HepG2 (cell line): ENCODE measurements at regions not wholly inside any gene's neighbourhood (a gene's known extent, or its start where the extent isn't known, plus 50 kb on each side); places are given as distances from the start of the nearest gene placed in this dataset.

Source experiments
- ATAC-seq: fragments of 200-7000 bp; cut with Tn5 transposase; 3 replicates; pipeline ENCODE4 v1.9.1; 2020; ENCODE audit warnings: mild to moderate bottlenecking, moderate library complexity
- BruUV-seq: library from RNA; stranded (reverse); fragments of 400-500 nt; replicated peaks from 2 replicates; lab custom pipeline; 2021; lab: Mats Ljungman, UMichigan
- CTCF ChIA-PET: fragments of 300-600 bp; formaldehyde crosslinking; extraction: SDS; loops from one replicate; lab custom pipeline; 2021; ENCODE audit warnings: low total read pairs, inconsistent platforms, low intra/inter-chr PET ratio; lab: Yijun Ruan, JAX
- POLR2A ChIA-PET: fragments of 350-600 bp; sonication (Branson Sonifier 250); formaldehyde crosslinking; loops from one replicate; lab custom pipeline; 2020; ENCODE audit warnings: antibody characterized with exemption, inconsistent platforms; lab: Yijun Ruan, JAX
- DNase-seq: peaks from one replicate; pipeline ENCODE4 v3.0.0-alpha.2; 2015; ENCODE audit warnings: low spot score
- FAIRE-seq: peaks from 3 replicates; lab custom pipeline; 2011; peaks lifted over from hg19 to GRCh38; lab: Jason Lieb, UNC
- H2AFZ ChIP-seq: one replicate; pipeline ENCODE4 v1.6.1; 2011; ENCODE audit warnings: low read length, inconsistent platforms
- H3K27ac ChIP-seq: fragments of 300-600 bp; 3 replicates; pipeline ENCODE4 v1.8.0; 2011; ENCODE audit warnings: mixed run types, mild to moderate bottlenecking, mixed read lengths, low read length, inconsistent platforms; ENCODE audit not compliant: insufficient read depth; ENCODE audit errors: extremely low read length
- H3K27me3 ChIP-seq, 2 experiments: fragments of 200-600 bp in 1 of 2; 2 replicates in 1 of 2; 3 replicates in 1 of 2; pipeline versions ENCODE4 v1.6.0 to v1.8.0; 2011; ENCODE audit warnings: low read length in 2 of 2, mild to moderate bottlenecking in 2 of 2, moderate library complexity in 2 of 2, inconsistent platforms in 1 of 2; ENCODE audit not compliant: insufficient read depth in 2 of 2, control insufficient read depth in 1 of 2
- H3K36me3 ChIP-seq, 2 experiments: fragments of 200-600 bp in 1 of 2; replicated peaks in 1 of 2; 2 replicates in 1 of 2; 3 replicates in 1 of 2; pipeline versions ENCODE4 v1.5.1 to v1.8.0; 2011; ENCODE audit warnings: low read length in 2 of 2, inconsistent platforms in 1 of 2; ENCODE audit not compliant: insufficient read depth in 2 of 2, control insufficient read depth in 1 of 2
- H3K4me1 ChIP-seq: 2 replicates; pipeline ENCODE4 v1.5.1; 2012; ENCODE audit warnings: low read length, inconsistent platforms; ENCODE audit not compliant: insufficient read depth
- H3K4me2 ChIP-seq: 2 replicates; pipeline ENCODE4 v1.6.0; 2011; ENCODE audit warnings: low read depth, low read length, inconsistent platforms
- H3K4me3 ChIP-seq, 3 experiments: fragments of 200-600 bp in 1 of 3; sonication (generic), shearing (Covaris generic) in 1 of 3; replicated peaks in 1 of 3; 2 replicates each; pipeline ENCODE4 v1.5.1; 2011 to 2016; ENCODE audit warnings: low read length in 3 of 3, inconsistent platforms in 2 of 3, low read depth in 2 of 3, mild to moderate bottlenecking in 2 of 3, control low read depth in 1 of 3, mixed read lengths in 1 of 3; ENCODE audit not compliant: insufficient read depth in 1 of 3
- H3K79me2 ChIP-seq: one replicate; pipeline ENCODE4 v1.6.1; 2011; ENCODE audit warnings: low read length, inconsistent platforms; ENCODE audit not compliant: insufficient read depth
- H3K9ac ChIP-seq: 2 replicates; pipeline ENCODE4 v1.6.0; 2011; ENCODE audit warnings: mild to moderate bottlenecking, low read depth, low read length, inconsistent platforms; ENCODE audit not compliant: insufficient read depth
- H3K9me3 ChIP-seq: 2 replicates; pipeline ENCODE4 v1.5.1; 2012; ENCODE audit warnings: mild to moderate bottlenecking, low read length
- H4K20me1 ChIP-seq: 2 replicates; pipeline ENCODE4 v1.6.0; 2011; ENCODE audit warnings: inconsistent platforms, mild to moderate bottlenecking, low read length, moderate library complexity; ENCODE audit not compliant: insufficient read depth
- AKAP8 ChIP-seq: sonication (generic); formaldehyde crosslinking; IDR thresholded peaks from 2 replicates; pipeline ENCODE4 v1.5.1; 2020; ENCODE audit warnings: mild to moderate bottlenecking, missing genetic modification reagents
- CC2D1A ChIP-seq: sonication (generic); formaldehyde crosslinking; IDR thresholded peaks from 2 replicates; pipeline ENCODE4 v1.8.1; 2023; ENCODE audit warnings: mild to moderate bottlenecking, missing genetic modification reagents
- CREM ChIP-seq, 2 experiments: sonication (generic) in 1 of 2; formaldehyde crosslinking in 1 of 2; IDR thresholded peaks; 2 replicates each; pipeline versions ENCODE4 v1.4.0 to v1.6.1; 2016 to 2020; ENCODE audit warnings: antibody characterized with exemption in 1 of 2, mild to moderate bottlenecking in 1 of 2, missing genetic modification reagents in 1 of 2
- HNRNPLL ChIP-seq: fragments of 200-400 bp; formaldehyde crosslinking; IDR thresholded peaks from 2 replicates; pipeline ENCODE4 v1.6.1; 2017; ENCODE audit warnings: mild to moderate bottlenecking, low read depth, low read length; ENCODE audit not compliant: poor library complexity, severe bottlenecking
- IKZF5 ChIP-seq: IDR thresholded peaks from 2 replicates; pipeline ENCODE4 v1.6.1; 2018; ENCODE audit warnings: missing genetic modification reagents, mild to moderate bottlenecking, missing compliant biosample characterization
- KDM5B ChIP-seq: sonication (generic); formaldehyde crosslinking; IDR thresholded peaks from 2 replicates; pipeline ENCODE4 v1.4.0; 2020; ENCODE audit warnings: missing genetic modification reagents, mild to moderate bottlenecking, borderline replicate concordance
- MED8 ChIP-seq: sonication (generic); formaldehyde crosslinking; IDR thresholded peaks from 2 replicates; pipeline ENCODE4 v1.8.1; 2023; ENCODE audit warnings: mild to moderate bottlenecking, missing genetic modification reagents; ENCODE audit not compliant: insufficient replicate concordance
- MEIS2 ChIP-seq: sonication (generic); formaldehyde crosslinking; IDR thresholded peaks from 2 replicates; pipeline ENCODE4 v1.9.0; 2021; ENCODE audit warnings: mild to moderate bottlenecking, missing genetic modification reagents
- MIER2 ChIP-seq: IDR thresholded peaks from 2 replicates; pipeline ENCODE4 v1.6.1; 2016; ENCODE audit warnings: missing biosample characterization, missing genetic modification reagents
- PRPF4 ChIP-seq: fragments of 200-400 bp; formaldehyde crosslinking; IDR thresholded peaks from 2 replicates; pipeline ENCODE4 v1.6.1; 2016; ENCODE audit warnings: low read length, low read depth; ENCODE audit not compliant: poor library complexity, severe bottlenecking
- SCMH1 ChIP-seq: sonication (generic); formaldehyde crosslinking; IDR thresholded peaks from 2 replicates; pipeline ENCODE4 v1.9.0; 2021; ENCODE audit warnings: missing genetic modification reagents, mild to moderate bottlenecking, borderline replicate concordance
- TBX2 ChIP-seq: sonication (generic); formaldehyde crosslinking; IDR thresholded peaks from 2 replicates; pipeline ENCODE4 v1.5.0; 2020; ENCODE audit warnings: missing genetic modification reagents, mild to moderate bottlenecking, borderline replicate concordance
- THAP11 ChIP-seq: IDR thresholded peaks from 2 replicates; pipeline ENCODE4 v1.6.1; 2016; ENCODE audit warnings: missing biosample characterization, missing genetic modification reagents
- TRIM22 ChIP-seq: fragments of 450-650 bp; IDR thresholded peaks from 2 replicates; pipeline ENCODE4 v1.6.1; 2017
- ZFP82 ChIP-seq: sonication (generic); formaldehyde crosslinking; IDR thresholded peaks from 2 replicates; pipeline ENCODE4 v1.5.1; 2020; ENCODE audit warnings: mild to moderate bottlenecking, missing genetic modification reagents, borderline replicate concordance
- ZNF124 ChIP-seq: sonication (generic); formaldehyde crosslinking; IDR thresholded peaks from 2 replicates; pipeline ENCODE4 v1.4.0; 2020; ENCODE audit warnings: missing genetic modification reagents
- ZNF724P ChIP-seq: sonication (generic); formaldehyde crosslinking; IDR thresholded peaks from 2 replicates; pipeline ENCODE4 v1.8.0; 2022; ENCODE audit warnings: missing genetic modification reagents, borderline replicate concordance
- in situ Hi-C: cut with HindIII; loops from 2 replicates; pipeline ENCODE4 v1.10.0; 2017; ENCODE audit warnings: low pct_unique_long_range_greater_than_20kb; ENCODE audit not compliant: extremely low pct_ligation_motif_present
- intact Hi-C: fragments of 100-400 bp; cut with micrococcal nuclease; formaldehyde crosslinking; loops from one replicate; pipeline ENCODE4 v1.10.0; 2022; ENCODE audit not compliant: unreplicated experiment

GRCh38 chr1:102796429-102796828 is 311.9 kb downstream of the COL11A1 start:
- no peak for TF ChIP-seq ZNF724P (CRISPR knock-in tag)
- TF ChIP-seq THAP11 (CRISPR knock-in tag): no peak
- TF ChIP-seq HNRNPLL: no peak
- no peak for TF ChIP-seq MEIS2
- TF ChIP-seq KDM5B (CRISPR knock-in tag): no peak
- TF ChIP-seq TRIM22: no peak
- no peak for TF ChIP-seq CREM (IDR thresholded peaks at IDR 0.05)
- TF ChIP-seq CREM (CRISPR knock-in tag; IDR thresholded peaks at IDR 0.05): no peak
- no peak for TF ChIP-seq MIER2 (CRISPR knock-in tag)
- TF ChIP-seq AKAP8 (CRISPR knock-in tag): no peak
- intact Hi-C loops: no loop called here
- no peak overlapping the region for H3K4me3 ChIP-seq
- ATAC-seq (no peak), FAIRE-seq (no peak), DNase-seq (no peak)
- H3K27me3 ChIP-seq: no peaks in the 10 kb centered on the region
- POLR2A ChIA-PET: no interaction called here
- in situ Hi-C loops: no loop called here
- H4K20me1 ChIP-seq: no peaks in the 10 kb centered on the region
- no peak overlapping the region for H2AFZ ChIP-seq
- H3K4me1 ChIP-seq: no peaks in the 10 kb centered on the region
- CTCF ChIA-PET: no interaction called here
- no peak overlapping the region for H3K9ac ChIP-seq
- no peak overlapping the region for H3K4me2 ChIP-seq
- H3K36me3 ChIP-seq: no peaks in the 10 kb centered on the region
- no TSS peak for BruUV-seq
- H3K9me3 ChIP-seq: no peaks in the 10 kb centered on the region
- no peaks in the 10 kb centered on the region for H3K79me2 ChIP-seq
- H3K27ac ChIP-seq: no peak overlapping the region

- POLR2A ChIA-PET: no interaction called here
- Histone ChIP-seq H3K4me1 (no peaks in the 10 kb centered on the region), H3K36me3 (no peaks in the 10 kb centered on the region), H3K9ac (no peak overlapping the region), H3K79me2 (no peaks in the 10 kb centered on the region), H3K27me3 (no peaks in the 10 kb centered on the region), H3K4me2 (no peak overlapping the region), H3K27ac (no peak overlapping the region), H4K20me1 (no peaks in the 10 kb centered on the region), H3K9me3 (peaks cover 5% of the 10 kb centered on the region; the same call in 1 of the 2 replicates), H2AFZ (no peak overlapping the region), H3K4me3 (no peak overlapping the region)
- intact Hi-C loops: no loop called here
- BruUV-seq: no TSS peak
- CTCF ChIA-PET: no interaction called here
- in situ Hi-C loops: no loop called here
- ATAC-seq (no peak), FAIRE-seq (no peak), DNase-seq (no peak)
- no peak for TF ChIP-seq IKZF5 (CRISPR knock-in tag)
- TF ChIP-seq TBX2 (CRISPR knock-in tag): no peak
- no peak for TF ChIP-seq PRPF4
- TF ChIP-seq ZNF124: no peak
- TF ChIP-seq SCMH1 (CRISPR knock-in tag): no peak
- TF ChIP-seq ZFP82 (CRISPR knock-in tag): no peak
- TF ChIP-seq CC2D1A (CRISPR knock-in tag): no peak
- no peak for TF ChIP-seq MED8
Observed at GRCh38 chr1:102790997-102791396, 317.3 kb downstream of the COL11A1 start.
